Stimulated activated CD4-positive, alpha-beta T cell treated with anti-CD3 and anti-CD28 coated beads, TNF-alpha, amount 100 ng/mL, for 24 hours (primary cell): ENCODE measurements at regions not wholly inside any gene's neighbourhood (a gene's known extent, or its start where the extent isn't known, plus 50 kb on each side); places are given as distances from the start of the nearest gene placed in this dataset.

ENCODE experiments used
- DNase-seq, 3 experiments: peaks; one replicate each; pipeline ENCODE4 v3.0.0-alpha.2; 2020; ENCODE audit warnings: low read depth in 3 of 3

- no peak for DNase-seq
Observed at GRCh38 chr2:160630801-160631590, 137.4 kb upstream of the RBMS1 start.

- DNase-seq, result no peak
Observed at GRCh38 chr2:160632084-160632975, 138.7 kb upstream of the RBMS1 start.

DNA sequence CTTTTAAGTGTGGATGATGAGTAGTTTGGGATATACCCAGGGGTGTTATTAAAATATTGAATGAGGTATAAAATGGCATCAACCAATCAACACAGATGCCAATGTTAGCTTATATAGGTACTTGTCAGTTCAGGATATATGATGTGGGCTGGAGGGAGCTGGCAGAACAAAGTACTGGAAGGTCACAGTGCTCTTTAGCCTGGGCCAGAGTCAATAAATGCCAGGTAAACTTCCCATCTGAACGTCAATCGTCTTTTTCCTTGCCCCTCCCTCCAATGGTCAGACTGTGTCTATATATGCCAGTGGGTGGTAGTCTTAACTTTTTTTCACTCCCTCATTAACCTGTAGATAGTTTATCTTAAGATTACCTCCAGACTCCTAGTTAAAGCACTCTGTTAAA lies 140.8 kb upstream of the RBMS1 start:
- no peak for DNase-seq

GRCh38 chr2:160635488-160635887 lies 141.9 kb upstream of the RBMS1 start:
- no peak for DNase-seq

GRCh38 chr2:160639472-160639871 lies 145.9 kb upstream of the RBMS1 start:
- DNase-seq, result no peak

GRCh38 chr2:160646684-160647444 lies 153.3 kb upstream of the RBMS1 start:
- no peak for DNase-seq

GRCh38 chr2:160647967-160648685 lies 154.5 kb upstream of the RBMS1 start:
- no peak for DNase-seq

- DNase-seq, result no peak
Observed at GRCh38 chr2:160649698-160650097, 156.1 kb upstream of the RBMS1 start.

- DNase-seq, result no peak
Observed at GRCh38 chr2:160650196-160651118, 156.8 kb upstream of the RBMS1 start.

- no peak for DNase-seq
Observed at GRCh38 chr2:160651416-160652200, 158.0 kb upstream of the RBMS1 start.

GRCh38 chr2:160652236-160652635 lies 158.6 kb upstream of the RBMS1 start:
- peak; percentile 22 to 64 (median 35) for DNase-seq

DNA sequence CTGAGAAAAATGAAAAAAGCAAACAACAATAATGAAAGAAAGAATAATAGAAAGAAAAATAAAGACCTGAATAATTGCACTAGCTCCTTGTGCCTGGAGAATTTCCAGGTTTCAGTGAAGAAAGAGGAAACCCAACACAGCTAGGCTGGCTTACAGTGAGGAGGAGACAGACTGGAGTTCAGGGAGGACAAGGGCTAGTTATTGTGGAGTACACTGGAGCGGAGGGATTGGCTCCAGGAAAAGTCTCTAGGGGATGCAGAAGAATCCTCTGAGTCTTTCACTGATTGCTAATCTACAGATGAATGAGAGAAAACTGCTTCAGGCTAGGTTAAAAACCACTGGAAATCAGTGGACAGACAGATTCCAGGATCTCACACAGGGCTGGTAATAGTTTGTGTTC lies 163.6 kb upstream of the RBMS1 start:
- DNase-seq, result no peak

DNA sequence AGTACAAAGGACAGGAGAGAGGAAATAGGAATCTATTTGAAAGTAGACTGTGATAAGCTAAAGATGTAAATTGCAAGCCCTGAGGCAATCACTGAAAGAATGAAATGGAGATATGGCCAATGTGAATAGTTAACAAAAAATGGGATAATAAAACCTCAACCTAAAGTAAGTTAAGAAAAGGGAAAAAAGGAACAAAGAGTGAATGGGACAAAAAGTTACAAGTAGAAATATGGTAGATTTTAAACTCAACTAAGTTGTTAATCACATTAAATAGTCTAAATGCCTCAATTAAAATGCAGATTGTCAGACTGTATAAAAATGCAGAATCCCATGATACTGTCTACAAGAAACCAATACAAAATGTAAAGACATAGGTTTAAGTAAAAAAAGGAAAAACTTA lies 165.2 kb upstream of the RBMS1 start:
- no peak for DNase-seq

GRCh38 chr2:160660741-160661140 lies 167.1 kb upstream of the RBMS1 start:
- DNase-seq, result no peak

DNA sequence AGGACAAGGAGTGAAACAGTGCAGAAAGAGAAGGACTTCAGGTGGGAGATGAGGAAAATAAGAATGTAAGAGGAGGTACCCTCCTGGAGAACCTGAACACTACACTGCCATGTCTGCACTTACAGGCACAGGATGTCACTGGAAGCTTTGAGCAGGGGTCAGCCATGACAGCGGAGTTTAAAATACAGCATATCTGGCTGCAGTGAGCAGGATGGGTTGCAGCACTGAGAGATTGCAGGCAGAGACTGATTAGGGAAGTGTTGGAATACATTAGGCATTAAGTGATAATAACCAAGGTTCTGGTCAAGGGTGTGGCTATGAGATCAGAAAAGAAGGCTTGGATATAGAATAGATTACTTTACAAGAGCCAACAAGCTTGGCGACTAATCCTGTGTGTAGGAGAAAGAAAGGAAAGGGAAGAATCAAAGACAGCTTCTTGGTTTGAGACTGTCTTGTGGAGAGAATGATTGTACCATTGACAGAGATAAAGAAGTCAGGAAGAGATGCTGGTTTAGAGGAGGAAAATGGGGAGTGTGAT lies 171.1 kb upstream of the RBMS1 start:
- no peak for DNase-seq

DNA sequence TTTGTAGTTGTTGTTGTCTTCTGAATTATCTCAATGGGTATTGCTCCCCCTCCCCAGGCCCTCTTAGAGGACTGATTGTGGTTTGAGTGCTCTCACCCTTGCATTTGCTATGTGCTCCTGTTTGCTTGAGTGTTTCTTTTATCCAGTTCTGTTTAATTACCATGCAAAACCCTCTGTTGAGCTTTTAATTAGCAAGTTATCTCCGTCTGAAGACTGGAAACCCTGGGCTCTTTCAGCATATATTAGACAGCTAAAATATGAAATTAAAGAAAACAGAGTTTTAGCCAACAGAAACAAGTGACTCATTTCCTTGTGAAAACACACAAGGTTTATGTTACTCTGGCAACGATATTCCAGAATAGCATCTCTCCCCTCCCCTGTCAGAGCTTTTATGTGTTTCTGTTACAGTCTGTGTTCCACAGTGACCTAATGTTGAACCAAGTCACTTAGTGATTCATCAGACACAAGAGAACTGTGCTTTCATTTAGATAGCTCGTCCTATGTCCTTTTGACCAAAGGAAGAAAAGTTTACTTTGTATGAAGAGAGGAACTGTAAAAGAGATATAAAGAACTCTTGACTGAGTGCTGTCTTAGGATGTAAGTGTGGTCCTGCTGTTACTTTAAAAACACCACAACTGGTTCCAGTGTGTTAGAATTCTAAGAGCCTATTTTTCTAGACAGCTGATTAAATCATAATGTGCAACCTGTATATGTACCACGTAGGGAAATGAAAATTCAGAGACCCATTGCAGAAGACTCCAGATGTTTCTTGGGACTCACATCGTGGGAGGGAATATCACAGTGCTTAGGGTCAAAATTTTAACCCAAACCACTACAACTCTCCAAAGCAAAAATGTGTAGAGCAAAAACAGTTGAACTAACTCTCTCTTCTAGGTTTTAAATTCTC lies 172.8 kb upstream of the RBMS1 start:
- no peak for DNase-seq

- DNase-seq, result no peak
Observed at GRCh38 chr2:160667811-160668210, 174.2 kb upstream of the RBMS1 start.

DNA sequence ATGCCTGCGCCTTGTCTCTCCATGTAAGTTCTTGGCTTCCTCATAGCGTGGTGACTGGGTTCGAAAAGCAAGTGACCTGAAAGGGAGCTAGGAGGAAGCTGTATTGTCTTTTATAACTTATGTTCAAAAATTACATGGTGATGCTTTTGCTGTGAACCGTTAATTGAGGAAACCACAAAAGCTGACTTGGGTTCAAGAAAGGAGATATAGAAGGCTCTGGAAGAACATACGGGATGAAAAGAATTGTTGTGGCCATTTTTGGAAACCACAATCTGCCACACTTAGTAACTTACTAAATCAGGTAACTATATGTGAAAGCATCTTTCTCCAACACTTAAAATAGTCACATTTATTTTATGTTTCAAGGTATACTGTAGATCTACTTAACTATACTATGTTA lies 177.0 kb upstream of the RBMS1 start:
- DNase-seq, result no peak
